Activated naive CD4-positive, alpha-beta T cell treated with anti-CD3 and anti-CD28 coated beads for 36 hours (primary cell): ENCODE measurements at regions not wholly inside any gene's neighbourhood (a gene's known extent, or its start where the extent isn't known, plus 50 kb on each side); places are given as distances from the start of the nearest gene placed in this dataset.

Experiments used
- CTCF ChIA-PET: fragments of 350-600 bp; sonication (Branson Sonifier 250); formaldehyde crosslinking; loops from one replicate; lab custom pipeline; 2021; ENCODE audit warnings: antibody characterized with exemption; lab: Charles Lee
- DNase-seq: peaks from one replicate; pipeline ENCODE4 v3.0.0-alpha.2; 2020
- H3K27ac Mint-ChIP-seq: one replicate; pipeline ENCODE4 v1.8.0; 2021; ENCODE audit warnings: mild to moderate bottlenecking, mixed read lengths
- H3K27me3 Mint-ChIP-seq: one replicate; pipeline ENCODE4 v1.8.0; 2021; ENCODE audit warnings: low read depth, mixed read lengths
- H3K36me3 Mint-ChIP-seq: one replicate; pipeline ENCODE4 v1.8.0; 2021; ENCODE audit warnings: low read depth, mixed read lengths
- H3K4me1 Mint-ChIP-seq: one replicate; pipeline ENCODE4 v1.8.0; 2021; ENCODE audit warnings: low read depth, mixed read lengths
- H3K4me3 Mint-ChIP-seq: one replicate; pipeline ENCODE4 v1.8.0; 2021; ENCODE audit warnings: mild to moderate bottlenecking, moderate library complexity, mixed read lengths
- H3K9me3 Mint-ChIP-seq: one replicate; pipeline ENCODE4 v1.8.0; 2021; ENCODE audit warnings: mixed read lengths
- intact Hi-C: fragments of 100-400 bp; cut with micrococcal nuclease; formaldehyde crosslinking; loops from one replicate; pipeline ENCODE4 v1.15.1; 2023

DNA sequence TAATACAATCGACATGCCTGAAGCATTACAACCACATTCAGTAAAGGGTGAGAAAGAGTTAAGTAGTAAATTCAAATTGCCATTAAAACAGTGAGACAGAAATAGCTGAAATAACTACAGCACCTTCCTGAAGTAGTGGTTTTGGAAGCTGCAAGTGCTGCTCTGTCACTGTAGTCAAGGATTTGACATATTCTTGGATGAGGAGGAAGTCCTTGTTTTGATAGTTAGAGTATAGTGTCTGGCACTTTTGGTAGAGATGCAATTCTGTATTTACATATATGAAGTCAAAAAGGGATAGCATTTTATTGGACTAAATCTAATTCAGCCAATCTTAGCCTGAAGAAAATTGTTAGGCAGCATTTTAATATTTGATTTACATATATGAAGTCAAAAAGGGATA lies 1559.6 kb downstream of the TECRL start:
- Mint-ChIP-seq H3K9me3 (peaks cover 8% of the 10 kb centered on the region), H3K4me1 (no peaks in the 10 kb centered on the region), H3K4me3 (no peak overlapping the region), H3K36me3 (no peaks in the 10 kb centered on the region), H3K27me3 (no peaks in the 10 kb centered on the region), H3K27ac (no peak overlapping the region)
- intact Hi-C loops, result no loop called here
- CTCF ChIA-PET, result interaction anchor here (0.6 kb wide), 1 partner anchor 16 kb away, joined by 3 read pairs; no protein-coding TSS in a partner anchor
- no peak for DNase-seq

DNA sequence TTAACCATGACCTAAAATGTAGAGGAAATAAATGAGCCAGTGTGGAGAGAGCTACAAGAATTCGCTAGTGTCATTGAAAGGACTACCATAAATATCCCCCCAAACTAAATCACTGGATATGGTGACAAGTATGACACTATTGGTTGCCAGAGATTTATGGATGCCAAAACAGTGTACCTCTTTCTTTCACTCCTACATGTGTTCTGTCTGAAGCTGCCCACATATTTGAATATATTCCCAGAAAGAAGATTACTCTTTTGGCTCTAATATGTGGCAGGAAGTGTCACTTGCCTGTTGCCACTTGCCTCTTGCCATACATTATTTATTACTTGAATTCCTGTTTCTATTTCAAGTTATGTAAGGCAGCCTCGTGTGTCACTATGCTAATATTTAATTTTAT lies 1573.6 kb downstream of the TECRL start:
- intact Hi-C loops, result no loop called here
- no peak for DNase-seq
- Mint-ChIP-seq H3K27me3 (no peaks in the 10 kb centered on the region), H3K27ac (no peak overlapping the region), H3K9me3 (peaks cover 16% of the 10 kb centered on the region), H3K36me3 (no peaks in the 10 kb centered on the region), H3K4me1 (no peaks in the 10 kb centered on the region), H3K4me3 (no peak overlapping the region)
- CTCF ChIA-PET, result no interaction called here

DNA sequence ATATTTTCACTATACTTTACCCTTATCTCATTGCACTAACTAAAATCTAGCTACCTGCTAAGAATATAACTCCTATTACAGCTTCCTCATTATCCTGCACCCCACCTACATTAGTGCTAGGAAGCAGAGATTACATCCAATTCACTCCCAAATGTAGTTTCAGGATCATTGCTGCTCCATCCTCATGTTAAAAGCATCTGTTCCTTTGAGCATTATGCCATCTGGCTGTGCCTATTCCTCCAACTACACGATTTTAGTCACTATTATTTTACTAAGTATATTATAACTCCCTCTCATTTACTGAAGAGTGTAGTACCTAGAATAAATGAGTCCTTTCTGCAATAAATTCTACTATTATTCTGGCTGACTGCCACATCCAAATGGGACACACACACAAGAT lies 1586.9 kb downstream of the TECRL start:
- Mint-ChIP-seq H3K4me1 (no peaks in the 10 kb centered on the region), H3K27me3 (no peaks in the 10 kb centered on the region), H3K36me3 (no peaks in the 10 kb centered on the region), H3K4me3 (no peak overlapping the region), H3K9me3 (peaks cover 17% of the 10 kb centered on the region), H3K27ac (no peak overlapping the region)
- CTCF ChIA-PET, result no interaction called here
- DNase-seq, result no peak
- intact Hi-C loops, result no loop called here

DNA sequence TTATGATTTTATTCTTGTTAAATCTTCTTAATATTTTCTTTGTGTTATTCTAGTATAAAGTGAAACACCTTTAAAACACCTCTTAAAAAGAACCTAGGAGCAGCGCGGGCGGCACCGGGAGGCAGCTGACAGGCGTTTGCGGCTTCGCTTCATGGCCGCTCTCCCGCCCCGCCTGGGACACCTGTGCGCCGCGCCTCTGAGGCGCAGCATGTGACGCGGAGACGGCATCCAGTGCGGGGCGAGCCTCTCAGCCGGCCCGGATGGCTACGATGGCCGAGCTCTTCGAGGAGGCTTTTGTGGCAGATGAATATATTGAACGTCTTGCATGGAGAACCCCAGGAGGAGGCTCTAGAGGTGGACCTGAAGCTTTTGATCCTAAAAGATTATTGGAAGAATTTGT lies 1592.7 kb downstream of the TECRL start:
- H3K36me3 Mint-ChIP-seq, result no peaks in the 10 kb centered on the region
- intact Hi-C loops, result no loop called here
- peaks cover 7% of the 10 kb centered on the region for H3K9me3 Mint-ChIP-seq
- H3K4me3 Mint-ChIP-seq, result no peak overlapping the region
- CTCF ChIA-PET, result no interaction called here
- DNase-seq, result no peak
- no peak overlapping the region for H3K27ac Mint-ChIP-seq
- H3K4me1 Mint-ChIP-seq, result no peaks in the 10 kb centered on the region
- no peaks in the 10 kb centered on the region for H3K27me3 Mint-ChIP-seq

DNA sequence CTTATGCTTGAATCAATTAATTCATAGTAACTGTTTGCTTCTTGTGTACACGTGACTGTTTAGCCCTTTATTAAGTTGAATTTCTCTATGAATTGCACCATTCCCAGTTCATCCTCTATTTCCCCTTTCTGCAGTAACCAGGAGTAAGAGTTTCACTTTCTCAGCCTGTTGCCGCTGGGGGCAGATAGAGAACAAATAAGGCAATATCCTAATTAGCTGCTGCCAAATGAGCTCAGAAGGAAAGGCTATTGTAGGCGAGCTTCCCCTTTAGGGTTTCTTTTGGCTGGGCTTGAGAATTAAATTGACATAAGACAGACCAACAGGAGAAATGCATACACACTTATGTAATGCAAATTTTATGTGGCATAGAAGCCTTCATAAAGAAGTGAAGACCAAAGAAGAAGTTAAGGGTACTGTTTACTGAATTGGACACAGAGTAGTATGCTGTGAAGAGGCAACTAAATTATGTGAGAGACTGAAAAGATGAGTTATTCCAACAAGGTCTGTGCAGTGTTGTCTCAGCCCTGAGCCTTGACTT lies 1594.7 kb downstream of the TECRL start:
- intact Hi-C loops, result no loop called here
- peaks cover 3% of the 10 kb centered on the region for H3K9me3 Mint-ChIP-seq
- no peak overlapping the region for H3K27ac Mint-ChIP-seq
- CTCF ChIA-PET, result no interaction called here
- H3K4me3 Mint-ChIP-seq, result no peak overlapping the region
- no peaks in the 10 kb centered on the region for H3K36me3 Mint-ChIP-seq
- no peaks in the 10 kb centered on the region for H3K27me3 Mint-ChIP-seq
- no peak for DNase-seq
- no peaks in the 10 kb centered on the region for H3K4me1 Mint-ChIP-seq

DNA sequence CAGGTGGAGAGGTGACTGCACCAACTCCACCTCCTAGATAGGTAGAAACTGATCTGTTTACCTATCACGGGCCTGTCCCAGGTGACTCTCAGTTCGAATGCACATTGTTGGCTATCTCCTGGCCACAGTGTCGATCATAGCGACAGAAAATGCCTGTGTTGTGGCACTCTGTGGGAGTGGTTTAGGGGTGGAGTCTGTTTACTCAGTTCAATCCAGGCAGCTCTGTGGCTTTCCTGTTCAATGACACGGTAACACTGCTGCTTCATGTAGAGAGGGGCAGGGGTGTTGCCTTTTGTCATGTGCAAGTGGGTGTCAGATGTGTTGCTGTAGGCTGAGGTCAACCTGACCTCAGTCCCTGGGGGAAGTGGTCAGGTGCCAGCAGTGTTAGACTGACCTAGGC lies 1602.4 kb downstream of the TECRL start:
- CTCF ChIA-PET, result no interaction called here
- Mint-ChIP-seq H3K36me3 (no peaks in the 10 kb centered on the region), H3K27ac (no peak overlapping the region), H3K9me3 (peaks cover 11% of the 10 kb centered on the region), H3K4me1 (no peaks in the 10 kb centered on the region), H3K4me3 (no peak overlapping the region), H3K27me3 (no peaks in the 10 kb centered on the region)
- intact Hi-C loops, result no loop called here
- no peak for DNase-seq

DNA sequence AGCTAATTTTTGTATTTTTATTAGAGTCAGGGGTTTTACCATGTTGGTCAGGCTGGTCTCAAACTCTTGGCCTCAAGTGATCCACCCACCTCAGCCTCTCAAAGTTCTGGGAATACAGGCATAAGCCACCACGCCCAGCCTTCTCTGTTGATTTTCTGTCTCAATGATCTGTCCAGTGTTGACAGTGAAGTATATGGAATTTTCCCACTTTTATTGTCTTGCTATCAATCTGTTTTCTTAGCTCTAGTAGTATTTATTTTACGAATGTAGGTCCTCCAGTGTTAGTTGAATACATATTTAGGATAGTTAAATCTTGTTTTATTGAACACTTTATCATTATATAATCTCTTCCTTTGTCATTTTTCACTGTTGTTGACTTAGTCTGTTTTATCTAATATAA lies 1603.9 kb downstream of the ADGRL3 start:
- CTCF ChIA-PET, result interaction anchor here (0.6 kb wide), 1 partner anchor 141 kb away, joined by 4 read pairs; no protein-coding TSS in a partner anchor
- H3K27me3 Mint-ChIP-seq, result no peaks in the 10 kb centered on the region
- no peaks in the 10 kb centered on the region for H3K4me1 Mint-ChIP-seq
- no peak overlapping the region for H3K4me3 Mint-ChIP-seq
- no peak for DNase-seq
- no peak overlapping the region for H3K27ac Mint-ChIP-seq
- no peaks in the 10 kb centered on the region for H3K36me3 Mint-ChIP-seq
- peaks cover 11% of the 10 kb centered on the region for H3K9me3 Mint-ChIP-seq
- intact Hi-C loops, result no loop called here

DNA sequence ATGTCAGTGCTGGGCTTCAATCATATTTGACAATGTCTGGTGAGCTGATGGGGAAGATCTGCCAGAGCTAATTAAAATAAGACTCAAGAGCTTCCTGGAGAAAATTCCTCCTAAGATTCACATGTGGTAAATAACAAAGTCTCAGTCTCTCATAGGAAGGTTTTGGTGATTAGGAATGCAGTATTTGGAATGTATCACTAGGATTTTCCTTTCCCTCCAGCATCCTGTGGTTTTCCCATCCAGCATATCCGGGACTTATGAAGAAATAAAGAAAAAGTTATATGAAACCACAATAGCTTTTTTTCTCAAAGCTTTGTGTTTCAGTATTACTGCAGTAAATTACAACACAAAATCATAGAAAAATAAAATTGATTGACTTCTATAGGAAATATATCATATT lies 1597.1 kb downstream of the ADGRL3 start:
- Mint-ChIP-seq H3K36me3 (no peaks in the 10 kb centered on the region), H3K4me1 (no peaks in the 10 kb centered on the region), H3K27me3 (no peaks in the 10 kb centered on the region), H3K4me3 (no peak overlapping the region), H3K27ac (no peak overlapping the region), H3K9me3 (peaks cover 12% of the 10 kb centered on the region)
- intact Hi-C loops, result no loop called here
- CTCF ChIA-PET, result no interaction called here
- no peak for DNase-seq

DNA sequence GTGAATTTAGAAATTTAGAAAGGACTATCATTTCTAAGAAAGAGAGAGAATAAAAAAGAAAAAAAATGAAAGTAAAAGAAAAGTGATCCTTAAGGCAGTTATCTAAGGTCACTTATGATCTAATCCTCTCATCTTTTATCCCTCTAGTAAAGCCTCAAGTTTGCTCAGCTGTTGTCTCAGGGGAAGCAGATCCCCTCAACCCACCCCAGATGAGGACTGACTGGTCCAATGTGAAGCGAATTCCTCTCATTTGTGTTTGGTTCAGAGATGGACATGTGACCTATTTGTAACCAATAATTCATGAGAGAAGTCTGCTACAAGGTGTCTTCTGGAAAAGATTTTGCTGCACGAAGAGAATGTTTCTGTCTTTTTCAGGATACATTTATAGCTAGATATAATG lies 1591.3 kb downstream of the ADGRL3 start:
- DNase-seq, result no peak
- peaks cover 7% of the 10 kb centered on the region for H3K9me3 Mint-ChIP-seq
- no peak overlapping the region for H3K4me3 Mint-ChIP-seq
- no peaks in the 10 kb centered on the region for H3K27me3 Mint-ChIP-seq
- intact Hi-C loops, result no loop called here
- no peaks in the 10 kb centered on the region for H3K36me3 Mint-ChIP-seq
- no peak overlapping the region for H3K27ac Mint-ChIP-seq
- no peaks in the 10 kb centered on the region for H3K4me1 Mint-ChIP-seq
- CTCF ChIA-PET, result no interaction called here

DNA sequence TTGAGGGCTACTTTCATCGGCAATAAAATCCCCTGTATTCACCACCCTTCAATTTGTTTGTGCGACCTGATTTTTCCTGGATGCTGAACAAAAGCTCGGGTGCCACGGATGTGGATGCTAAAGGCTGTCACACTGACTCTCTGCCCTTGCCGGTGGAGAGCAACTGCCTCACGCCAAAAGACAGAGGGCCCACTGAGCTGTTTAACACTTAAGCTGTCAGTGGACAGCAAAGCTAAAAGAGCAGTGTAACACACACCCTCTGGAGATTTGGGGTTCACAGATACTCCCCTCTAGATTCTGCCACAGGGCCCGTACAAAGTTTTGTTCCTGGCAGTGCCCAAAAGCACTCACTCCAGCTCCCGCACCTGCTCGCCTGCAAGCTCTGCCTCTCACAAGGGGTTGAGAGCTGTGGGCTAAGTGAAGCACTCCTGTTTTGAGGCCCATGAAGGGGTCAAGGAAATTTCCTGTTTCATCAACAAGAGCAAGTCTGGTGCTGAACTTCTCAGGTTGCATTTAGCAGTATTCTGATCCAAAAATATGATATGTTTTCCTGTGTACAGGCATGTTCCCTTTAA lies 1571.9 kb downstream of the ADGRL3 start:
- CTCF ChIA-PET, result no interaction called here
- no peak overlapping the region for H3K4me3 Mint-ChIP-seq
- H3K27ac Mint-ChIP-seq, result no peak overlapping the region
- no peak for DNase-seq
- H3K4me1 Mint-ChIP-seq, result no peaks in the 10 kb centered on the region
- H3K9me3 Mint-ChIP-seq, result peaks cover 5% of the 10 kb centered on the region
- H3K27me3 Mint-ChIP-seq, result no peaks in the 10 kb centered on the region
- no peaks in the 10 kb centered on the region for H3K36me3 Mint-ChIP-seq
- intact Hi-C loops, result no loop called here

DNA sequence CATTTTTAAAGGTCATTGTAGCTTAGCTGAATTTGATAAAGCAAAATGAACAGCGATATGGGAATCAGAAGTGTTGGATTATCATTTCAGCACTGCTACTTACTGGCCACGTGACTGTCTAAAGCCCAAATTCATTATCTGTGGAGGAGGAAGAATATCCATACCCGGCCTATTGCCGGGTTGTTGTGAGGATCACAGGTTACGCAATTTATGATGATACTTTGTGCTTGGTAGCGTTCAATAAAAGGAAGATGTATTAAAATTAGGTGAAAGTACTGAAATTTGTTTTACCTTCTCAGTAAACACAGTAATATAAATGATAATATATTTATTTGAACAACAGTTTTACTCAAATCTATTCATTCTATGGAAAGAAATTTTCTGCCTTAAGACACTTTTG lies 1540.2 kb downstream of the ADGRL3 start:
- Mint-ChIP-seq H3K36me3 (no peaks in the 10 kb centered on the region), H3K4me1 (no peaks in the 10 kb centered on the region), H3K27ac (no peak overlapping the region), H3K9me3 (peaks cover 4% of the 10 kb centered on the region), H3K4me3 (no peak overlapping the region), H3K27me3 (no peaks in the 10 kb centered on the region)
- intact Hi-C loops, result no loop called here
- CTCF ChIA-PET, result no interaction called here
- DNase-seq, result no peak

DNA sequence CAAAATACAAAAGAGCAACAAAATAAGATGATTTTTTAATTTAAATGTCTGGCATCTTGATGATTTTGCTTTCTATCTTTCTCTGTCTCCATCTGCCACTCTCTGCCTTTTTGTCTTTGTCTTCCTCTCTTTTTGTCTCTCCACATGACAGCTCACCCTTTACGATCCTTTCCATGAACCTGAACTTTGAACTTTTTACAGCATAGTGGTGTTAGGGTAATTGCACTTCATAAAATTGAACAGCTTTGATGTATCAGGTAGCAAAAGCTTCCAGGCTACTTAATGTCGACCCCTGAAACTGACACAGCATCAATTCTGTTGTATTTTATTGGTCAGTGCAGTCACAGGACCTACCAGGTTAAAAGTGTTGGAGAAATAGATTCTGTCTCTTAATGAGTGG lies 1517.0 kb downstream of the ADGRL3 start:
- CTCF ChIA-PET, result interaction anchor here (1.1 kb wide), 1 partner anchor 10 kb away, joined by 3 read pairs; no protein-coding TSS in a partner anchor
- no peak for DNase-seq
- H3K36me3 Mint-ChIP-seq, result no peaks in the 10 kb centered on the region
- no peak overlapping the region for H3K27ac Mint-ChIP-seq
- no peak overlapping the region for H3K4me3 Mint-ChIP-seq
- intact Hi-C loops, result no loop called here
- no peaks in the 10 kb centered on the region for H3K27me3 Mint-ChIP-seq
- H3K4me1 Mint-ChIP-seq, result no peaks in the 10 kb centered on the region
- H3K9me3 Mint-ChIP-seq, result peaks cover 8% of the 10 kb centered on the region

DNA sequence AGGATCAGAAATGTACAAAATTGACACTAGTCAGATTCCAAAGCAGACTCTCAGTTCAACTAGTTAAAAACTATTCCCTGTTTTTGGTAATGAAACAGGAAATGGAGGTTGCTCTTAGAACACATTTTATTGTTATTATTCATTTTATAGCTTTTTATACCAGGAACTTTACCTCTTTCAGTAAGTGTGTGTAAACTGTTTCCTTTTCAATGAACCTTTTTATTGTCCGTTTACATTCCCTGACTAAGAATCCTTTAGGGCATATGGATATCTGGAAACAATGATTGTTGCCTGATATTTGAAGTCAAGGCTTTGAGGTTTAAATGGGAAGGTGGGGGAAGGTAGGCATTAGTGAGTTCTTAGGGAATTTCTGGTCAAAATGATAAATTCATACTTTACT lies 1511.4 kb downstream of the ADGRL3 start:
- H3K36me3 Mint-ChIP-seq, result no peaks in the 10 kb centered on the region
- no peaks in the 10 kb centered on the region for H3K4me1 Mint-ChIP-seq
- intact Hi-C loops, result no loop called here
- peaks cover 6% of the 10 kb centered on the region for H3K9me3 Mint-ChIP-seq
- H3K27ac Mint-ChIP-seq, result no peak overlapping the region
- H3K27me3 Mint-ChIP-seq, result no peaks in the 10 kb centered on the region
- no peak for DNase-seq
- no peak overlapping the region for H3K4me3 Mint-ChIP-seq
- CTCF ChIA-PET, result no interaction called here
